NB4 (cell line): ENCODE measurements at regions not wholly inside any gene's neighbourhood (a gene's known extent, or its start where the extent isn't known, plus 50 kb on each side); places are given as distances from the start of the nearest gene placed in this dataset.

Experiments used
- DNase-seq: peaks from one replicate; pipeline ENCODE4 v3.0.0; 2010; ENCODE audit warnings: low read depth
- H3K4me3 ChIP-seq: one replicate; pipeline ENCODE4 v1.5.1; 2011; ENCODE audit warnings: mild to moderate bottlenecking, low read depth, low read length, moderate library complexity
- CTCF ChIP-seq: IDR thresholded peaks from one replicate; pipeline ENCODE4 v1.5.1; 2012; ENCODE audit warnings: low read depth, low read length
- MAX ChIP-seq: IDR thresholded peaks from 2 replicates; pipeline ENCODE4 v1.6.1; 2011; ENCODE audit warnings: low read depth, low read length
- MYC ChIP-seq: IDR thresholded peaks from 2 replicates; pipeline ENCODE4 v1.6.1; 2011; ENCODE audit warnings: low read depth, low read length
- POLR2A ChIP-seq: IDR thresholded peaks from 2 replicates; pipeline ENCODE4 v1.6.1; 2011; ENCODE audit warnings: mild to moderate bottlenecking; ENCODE audit not compliant: insufficient read length; ENCODE audit errors: extremely low read depth

- no peak overlapping the region for H3K4me3 ChIP-seq
- no peak for DNase-seq
- TF ChIP-seq MAX (no peak), MYC (no peak), POLR2A (no peak), CTCF (no peak)
Observed at GRCh38 chr10:31725436-31725835, 203.2 kb downstream of the ARHGAP12 start.

GRCh38 chr10:31724296-31724695, 204.3 kb downstream of the ARHGAP12 start:
- TF ChIP-seq MAX, result no peak
- no peak for TF ChIP-seq POLR2A
- no peak for TF ChIP-seq MYC
- no peak for TF ChIP-seq CTCF
- no peak for DNase-seq

GRCh38 chr10:31723106-31723750, 205.4 kb downstream of the ARHGAP12 start:
- DNase-seq, result no peak
- no peak for TF ChIP-seq MAX
- no peak for TF ChIP-seq MYC
- no peak for TF ChIP-seq POLR2A
- no peak for TF ChIP-seq CTCF

More at GRCh38 chr10:31724296-31724695, 204.3 kb downstream of the ARHGAP12 start:
- H3K4me3 ChIP-seq, result no peak overlapping the region

GRCh38 chr10:31721096-31721495, 207.5 kb downstream of the ARHGAP12 start:
- no peak for DNase-seq
- no peak overlapping the region for H3K4me3 ChIP-seq
- no peak for TF ChIP-seq MAX
- TF ChIP-seq CTCF, result no peak
- TF ChIP-seq POLR2A, result no peak
- TF ChIP-seq MYC, result no peak

More at GRCh38 chr10:31723106-31723750, 205.4 kb downstream of the ARHGAP12 start:
- no peak overlapping the region for H3K4me3 ChIP-seq

- no peak for DNase-seq
- TF ChIP-seq POLR2A (no peak), MYC (no peak), MAX (no peak), CTCF (no peak)
- no peak overlapping the region for H3K4me3 ChIP-seq
Observed at GRCh38 chr10:31720546-31720945, 208.1 kb downstream of the ARHGAP12 start.

GRCh38 chr10:31709476-31709875, 219.2 kb downstream of the ARHGAP12 start:
- TF ChIP-seq MAX (no peak), MYC (no peak), POLR2A (no peak), CTCF (no peak)
- DNase-seq, result no peak
- H3K4me3 ChIP-seq, result no peak overlapping the region
